ENCODE measurements at regions not wholly inside any gene's neighbourhood (a gene's known extent, or its start where the extent isn't known, plus 50 kb on each side); places are given as distances from the start of the nearest gene placed in this dataset.

DNA sequence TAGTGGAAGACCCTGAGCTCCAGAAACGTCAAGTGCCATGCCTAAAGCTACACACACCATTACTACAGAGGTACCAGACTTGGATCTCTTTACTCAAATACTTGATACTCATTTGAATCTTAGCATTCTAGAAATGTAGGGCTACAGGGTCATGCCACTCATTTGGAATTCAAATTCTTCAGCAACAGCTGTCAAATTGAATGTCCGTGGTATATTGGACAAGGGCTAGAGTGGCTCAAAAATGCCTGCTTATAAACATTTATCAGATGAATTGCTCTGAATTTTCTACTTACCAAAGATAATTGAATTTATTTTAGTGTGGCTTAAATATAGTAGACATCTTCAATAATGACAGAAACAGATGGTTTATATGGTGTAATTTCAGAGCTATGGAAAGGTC lies 669.7 kb downstream of the SLC4A3 start:
- DNase-seq: no peak

DNA sequence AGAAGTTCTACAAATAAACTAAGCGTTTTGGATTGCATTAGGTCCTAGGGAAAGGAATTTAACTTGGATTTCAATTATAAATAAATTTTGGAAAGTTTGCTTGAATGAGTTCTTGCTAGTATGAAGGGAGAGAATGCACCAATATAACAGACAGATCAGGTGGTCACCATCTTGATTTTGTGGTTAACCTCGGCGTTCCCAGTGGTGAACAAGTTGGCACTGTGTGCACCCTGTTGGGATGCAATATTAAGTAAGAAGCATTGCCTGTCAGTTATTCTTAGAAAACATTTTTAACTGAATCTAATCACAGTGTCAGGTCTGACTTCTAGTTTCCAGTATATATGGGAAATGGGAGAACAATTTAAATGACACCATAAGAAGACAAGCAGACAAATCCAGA lies 673.4 kb downstream of the SLC4A3 start:
- no peak for DNase-seq

DNA sequence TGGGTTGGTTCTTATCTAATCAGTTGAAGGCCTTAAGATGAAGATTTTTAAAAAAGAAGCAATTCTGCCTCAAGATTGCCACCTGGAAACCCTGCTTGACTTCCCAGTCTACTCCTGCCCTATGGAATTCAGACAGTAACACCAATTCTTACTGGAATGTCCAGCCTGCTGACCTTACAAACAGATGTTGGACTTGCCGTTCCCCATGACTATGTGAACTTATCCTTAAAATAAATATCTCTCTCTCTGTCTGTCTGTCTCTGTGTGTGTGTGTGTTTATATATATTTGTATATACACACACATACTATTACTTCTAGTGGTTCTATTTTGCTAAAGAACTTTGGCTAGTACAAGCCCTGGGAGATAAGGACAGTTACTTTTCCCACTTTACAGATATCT lies 675.3 kb downstream of the SLC4A3 start:
- no peak for DNase-seq

GRCh38 chr2:220309215-220309614 lies 681.8 kb downstream of the SLC4A3 start:
- no peak for DNase-seq

DNA sequence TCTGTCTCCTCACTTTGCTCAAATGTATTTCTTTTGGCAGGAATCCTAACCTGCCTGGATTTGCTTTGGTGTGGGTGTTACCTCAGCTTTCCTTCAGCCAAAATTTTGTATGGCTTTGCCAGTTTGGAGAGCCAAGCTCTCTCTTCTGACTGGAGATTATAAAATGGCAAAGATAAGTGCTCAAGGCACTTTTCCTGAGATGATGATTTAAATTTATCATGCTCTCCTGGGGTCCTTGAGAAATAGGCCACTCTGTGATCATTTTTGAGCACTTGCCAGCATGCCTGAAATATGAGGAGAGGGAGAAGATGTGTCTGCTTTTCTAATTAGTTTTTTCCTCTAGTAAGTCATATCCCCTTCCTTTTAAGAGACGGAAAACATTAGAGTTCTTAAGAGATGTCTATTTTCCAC lies 683.0 kb downstream of the SLC4A3 start:
- DNase-seq: no peak

GRCh38 chr2:220315098-220315823 lies 687.8 kb downstream of the SLC4A3 start:
- no peak for DNase-seq

GRCh38 chr2:220318037-220318436 lies 690.6 kb downstream of the SLC4A3 start:
- DNase-seq: no peak

DNA sequence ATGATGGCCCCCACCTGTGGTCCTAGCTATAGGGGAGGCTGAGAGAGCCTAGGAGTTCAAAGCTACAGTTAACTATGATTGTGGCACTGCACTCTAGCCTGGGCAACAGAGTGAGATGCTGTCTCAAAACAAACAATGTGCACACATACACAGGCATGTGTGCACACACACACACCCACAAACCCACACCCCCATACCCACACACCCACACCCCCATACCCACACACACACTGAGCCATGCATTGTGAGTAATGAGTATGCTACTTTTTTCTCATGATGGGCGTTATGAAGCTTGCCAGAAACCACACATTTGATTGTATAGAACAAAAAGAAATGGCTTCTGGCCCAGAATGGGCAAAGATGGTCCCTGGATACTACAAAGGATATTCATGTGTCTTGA lies 691.1 kb downstream of the SLC4A3 start:
- no peak for DNase-seq

DNA sequence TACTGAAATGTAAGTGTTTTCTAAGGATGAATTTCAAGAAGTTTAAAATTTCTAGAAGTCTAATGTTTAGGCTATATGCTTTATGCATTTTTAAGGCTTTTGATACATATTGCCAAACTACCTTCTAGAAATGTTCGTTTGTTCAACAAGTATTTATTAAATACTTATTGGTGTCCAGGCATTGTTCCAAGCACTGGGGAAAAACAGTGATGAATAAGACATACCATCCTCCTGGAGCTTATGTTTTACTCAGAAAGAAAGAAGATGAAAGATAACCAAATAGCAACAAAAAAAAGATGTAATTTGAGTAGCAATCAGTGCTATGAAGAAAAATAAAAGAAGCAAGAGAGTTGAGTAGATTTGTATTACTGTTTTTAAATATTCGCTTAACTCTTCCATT lies 692.9 kb downstream of the SLC4A3 start:
- no peak for DNase-seq

- DNase-seq: no peak
Measured at GRCh38 chr2:220332886-220333285, 705.5 kb downstream of the SLC4A3 start.

DNA sequence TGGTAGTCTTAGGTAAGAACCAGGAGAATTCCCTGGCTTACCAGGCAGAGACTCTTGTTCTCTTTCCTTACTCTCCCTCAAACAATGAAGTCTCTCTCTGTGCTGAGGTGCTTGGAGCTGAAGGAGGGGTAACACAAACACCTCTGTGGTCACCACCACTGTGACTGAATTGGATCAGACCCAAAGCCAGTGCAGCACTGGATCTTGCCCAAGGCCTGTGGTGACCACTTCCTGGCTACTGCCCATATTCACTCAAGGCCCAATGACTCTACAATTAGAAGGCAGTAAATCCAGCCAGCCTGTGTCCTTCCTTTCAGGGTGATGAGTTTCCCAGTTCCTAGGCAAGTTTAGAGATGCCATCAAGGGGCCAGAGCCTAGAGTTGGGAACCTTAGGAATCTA lies 706.8 kb downstream of the SLC4A3 start:
- DNase-seq: no peak

DNA sequence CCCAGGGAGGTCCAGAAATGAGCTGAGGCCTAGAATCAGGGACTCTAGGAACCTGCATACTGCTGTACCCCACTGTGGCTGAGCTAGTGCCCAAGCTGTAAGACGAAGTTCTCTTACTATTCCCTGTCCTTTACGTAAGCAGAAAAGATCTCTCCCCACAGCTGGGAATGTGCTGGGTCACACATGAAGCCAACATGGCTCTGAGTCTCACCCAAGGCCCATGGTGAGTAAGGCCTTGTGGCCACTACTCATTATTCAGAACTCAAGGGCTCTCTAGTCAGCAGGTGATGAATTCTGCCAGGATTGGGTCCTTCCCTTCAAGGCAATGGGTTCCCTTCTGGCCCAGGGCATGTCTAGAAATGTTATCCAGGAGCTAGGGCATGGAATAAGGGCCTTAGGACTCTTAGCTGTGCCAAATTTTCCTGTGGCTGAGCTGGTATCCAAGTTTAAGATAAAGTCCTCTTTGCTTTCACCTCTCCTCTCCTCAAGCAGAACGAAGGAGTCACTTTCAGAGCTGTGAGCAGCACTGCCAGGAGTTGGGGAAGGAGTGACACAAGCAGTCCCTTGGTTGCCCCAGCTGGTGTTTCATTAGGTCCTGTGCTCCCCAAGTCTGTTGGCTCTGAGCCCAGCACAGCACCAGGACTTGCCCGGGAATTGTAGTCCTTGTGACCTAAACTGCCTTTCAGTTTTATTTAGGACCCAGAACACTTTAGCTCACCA lies 707.6 kb downstream of the SLC4A3 start:
- no peak for DNase-seq

DNA sequence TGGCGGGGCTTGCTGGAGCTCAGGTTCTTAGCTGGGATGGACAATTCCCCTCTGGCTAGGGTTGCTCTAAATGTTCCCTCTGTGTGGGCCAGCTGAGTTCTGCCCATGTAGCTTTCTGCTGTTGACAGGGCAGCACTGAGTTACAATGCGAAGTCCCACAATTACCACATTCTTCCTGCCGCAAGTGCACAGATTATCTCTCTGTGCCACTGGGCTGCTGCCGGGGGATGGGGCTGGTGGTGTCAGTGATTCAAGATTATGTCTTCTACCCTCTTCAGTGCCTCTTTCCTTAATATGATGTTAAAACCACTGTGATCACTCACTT lies 708.1 kb downstream of the SLC4A3 start:
- DNase-seq: no peak

GRCh38 chr2:220336771-220337170 lies 709.3 kb downstream of the SLC4A3 start:
- no peak for DNase-seq

GRCh38 chr2:220337611-220338440 lies 710.4 kb downstream of the SLC4A3 start:
- DNase-seq: no peak

- no peak for DNase-seq
Measured at GRCh38 chr2:220341014-220341413, 713.6 kb downstream of the SLC4A3 start.

- DNase-seq: no peak
Measured at GRCh38 chr2:220346919-220347318, 719.5 kb downstream of the SLC4A3 start.

GRCh38 chr2:220347626-220348025 lies 720.2 kb downstream of the SLC4A3 start:
- no peak for DNase-seq

GRCh38 chr2:220348206-220348605 lies 720.8 kb downstream of the SLC4A3 start:
- DNase-seq: no peak

- no peak for DNase-seq
Measured at GRCh38 chr2:220353897-220354296, 726.5 kb downstream of the SLC4A3 start.

GRCh38 chr2:220356076-220356475 lies 728.6 kb downstream of the SLC4A3 start:
- DNase-seq: no peak

DNA sequence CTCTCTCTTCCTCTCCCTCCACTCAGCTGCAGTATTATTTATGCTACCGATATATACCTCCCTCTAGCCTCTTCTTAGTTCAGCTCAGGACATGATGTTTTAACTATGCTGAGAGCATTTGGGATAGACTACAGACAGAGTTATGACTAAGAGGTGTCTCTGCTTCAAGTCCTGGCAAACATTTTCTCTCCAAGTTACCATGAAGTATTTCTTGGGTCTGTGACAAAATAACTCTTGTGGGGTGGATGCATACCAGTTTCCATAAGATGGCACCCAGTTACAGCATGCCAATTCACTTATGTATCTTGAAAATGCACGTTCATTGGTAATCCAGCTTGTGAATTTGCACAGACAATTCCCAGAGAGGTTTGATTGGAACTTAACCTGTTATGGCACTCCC lies 737.6 kb downstream of the SLC4A3 start:
- no peak for DNase-seq

DNA sequence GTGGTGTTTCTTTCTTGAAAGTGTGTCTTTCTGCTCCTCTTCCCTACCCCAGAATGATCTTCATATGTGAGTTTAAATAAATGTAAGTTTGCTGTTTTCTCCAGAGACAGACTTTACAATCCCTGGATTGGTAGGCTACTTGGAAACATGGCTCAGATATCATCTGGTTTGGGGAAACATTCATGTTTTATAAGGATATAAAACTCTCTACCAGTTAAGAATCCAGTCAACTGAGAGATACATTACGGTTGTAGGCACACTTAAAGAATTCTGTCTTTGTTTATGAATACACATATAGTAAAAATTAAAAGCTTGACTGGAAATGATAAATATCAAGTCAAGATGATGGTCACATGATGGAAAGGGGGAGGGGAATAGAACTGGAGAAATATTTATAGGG lies 739.3 kb downstream of the SLC4A3 start:
- DNase-seq: no peak

DNA sequence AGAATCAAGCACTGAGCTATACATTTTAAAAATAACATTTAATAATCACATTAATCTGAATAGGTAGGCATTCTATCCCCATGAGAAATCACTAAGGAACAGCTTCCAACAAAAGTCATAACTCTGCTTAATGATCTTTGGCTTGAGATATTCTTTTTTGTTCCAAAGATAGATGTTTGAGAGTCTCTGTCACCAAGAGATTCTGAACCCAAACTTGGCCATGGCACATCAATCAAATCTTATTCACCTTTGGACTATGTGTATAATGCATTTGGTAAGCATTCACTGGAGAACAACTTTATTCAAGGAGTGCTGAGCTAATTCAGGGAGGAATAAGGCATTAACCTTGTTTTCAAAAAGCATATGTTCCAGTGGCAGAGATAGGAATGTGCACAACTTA lies 743.3 kb downstream of the SLC4A3 start:
- DNase-seq: no peak

Measured in CD4-positive, alpha-beta T cell treated with Interleukin-12 subunit alpha and Interleukin-12 subunit beta, for 1 hour (primary cell).